Fibroblast of pulmonary artery (primary cell): ENCODE measurements at regions not wholly inside any gene's neighbourhood (a gene's known extent, or its start where the extent isn't known, plus 50 kb on each side); places are given as distances from the start of the nearest gene placed in this dataset.

Source experiments
- DNase-seq: peaks from one replicate; pipeline ENCODE4 v3.0.0-alpha.2; 2010; ENCODE audit warnings: low read depth
- H3K4me3 ChIP-seq: replicated peaks from 2 replicates; pipeline ENCODE4 v1.5.1; 2011; ENCODE audit warnings: low read depth, mild to moderate bottlenecking, control low read depth, low read length, moderate library complexity
- CTCF ChIP-seq: IDR thresholded peaks from 2 replicates; pipeline ENCODE4 v1.5.1; 2011; ENCODE audit warnings: mild to moderate bottlenecking, control low read depth, low read length, inconsistent platforms; ENCODE audit errors: missing control alignments

DNA sequence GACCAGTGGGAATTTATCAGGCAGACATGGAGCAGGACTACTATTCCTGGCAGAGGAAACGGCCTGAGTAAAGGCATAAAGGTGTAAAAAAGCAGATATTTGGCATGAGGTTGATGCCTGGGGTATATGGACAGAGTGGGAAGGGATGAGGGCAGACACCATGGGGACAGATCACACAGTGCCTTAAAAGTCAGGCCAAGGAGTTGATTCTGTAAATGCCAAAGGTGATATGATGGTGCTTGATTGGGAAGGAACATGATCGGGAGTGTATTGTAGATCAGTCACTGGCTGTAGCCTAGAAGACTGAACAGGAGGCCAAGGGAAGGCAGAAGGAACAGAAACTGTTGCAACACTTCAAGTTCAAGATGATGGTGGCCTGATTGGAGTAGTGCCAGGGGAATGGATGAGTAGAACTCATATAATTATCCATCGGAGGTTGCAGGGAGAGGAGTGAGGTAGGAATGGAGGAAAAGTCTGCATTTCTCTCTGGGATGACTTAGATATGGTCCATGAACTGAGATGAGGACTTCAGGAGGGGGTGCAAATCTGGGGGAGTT lies 594.3 kb upstream of the KLF4 start:
- H3K4me3 ChIP-seq = no peak overlapping the region
- no peak for DNase-seq
- no peak for TF ChIP-seq CTCF

DNA sequence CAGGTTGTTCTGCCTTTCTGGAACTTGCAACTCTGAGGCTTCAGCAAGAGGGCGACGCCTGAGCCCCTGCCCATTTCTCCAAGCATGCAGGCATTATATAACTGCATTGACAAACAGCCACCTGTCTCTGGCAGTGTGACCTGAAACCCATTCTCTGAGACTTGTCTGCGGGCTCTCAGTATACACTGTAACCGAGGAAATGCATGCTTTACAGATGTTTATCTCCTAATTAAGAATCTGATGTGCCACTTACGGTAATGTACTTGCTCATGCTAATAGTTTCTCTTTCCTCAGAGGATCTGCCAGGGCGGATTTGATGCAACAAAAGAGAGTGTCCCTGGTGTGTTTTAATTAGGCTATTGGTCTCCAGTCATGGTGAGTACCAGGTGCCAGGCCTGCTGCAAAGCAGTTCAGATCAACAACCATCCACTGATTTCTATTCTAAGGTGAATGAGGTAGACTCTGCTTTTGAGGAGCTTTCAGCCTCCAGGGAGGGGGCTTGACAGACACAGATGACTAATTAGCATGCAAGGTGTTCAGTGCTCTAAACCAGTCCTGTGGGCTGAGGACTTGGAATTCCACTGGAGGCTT lies 593.7 kb upstream of the KLF4 start:
- no peak for TF ChIP-seq CTCF
- DNase-seq = no peak
- no peak overlapping the region for H3K4me3 ChIP-seq

GRCh38 chr9:108081112-108081511 lies 591.5 kb upstream of the KLF4 start:
- DNase-seq = no peak
- no peak overlapping the region for H3K4me3 ChIP-seq
- no peak for TF ChIP-seq CTCF

DNA sequence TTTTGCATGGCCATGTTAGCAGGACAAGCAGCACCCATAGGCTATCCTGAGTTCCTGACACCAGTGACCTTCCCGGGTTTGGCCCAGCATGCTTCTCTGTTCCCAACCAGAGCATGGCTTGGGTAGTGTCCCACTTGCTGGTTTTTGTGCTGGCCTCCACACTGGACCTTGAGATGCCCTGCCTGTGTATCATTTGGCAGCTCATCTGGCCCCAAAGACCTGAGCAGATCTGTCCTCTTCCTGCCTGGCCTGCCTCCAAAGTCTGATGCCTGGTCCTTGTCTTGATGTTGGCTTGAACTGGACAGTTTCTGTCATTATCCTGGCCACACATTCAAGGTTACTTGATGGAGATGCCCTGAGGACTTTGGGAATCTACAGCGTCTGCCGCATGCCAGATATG lies 590.7 kb upstream of the KLF4 start:
- H3K4me3 ChIP-seq = no peak overlapping the region
- no peak for TF ChIP-seq CTCF
- no peak for DNase-seq

GRCh38 chr9:108078811-108079210 lies 589.2 kb upstream of the KLF4 start:
- TF ChIP-seq CTCF = no peak
- DNase-seq = no peak
- H3K4me3 ChIP-seq = no peak overlapping the region

- no peak for TF ChIP-seq CTCF
- DNase-seq = no peak
- H3K4me3 ChIP-seq = no peak overlapping the region
These were observed 588.8 kb upstream of the KLF4 start for GRCh38 chr9:108078375-108078774.

DNA sequence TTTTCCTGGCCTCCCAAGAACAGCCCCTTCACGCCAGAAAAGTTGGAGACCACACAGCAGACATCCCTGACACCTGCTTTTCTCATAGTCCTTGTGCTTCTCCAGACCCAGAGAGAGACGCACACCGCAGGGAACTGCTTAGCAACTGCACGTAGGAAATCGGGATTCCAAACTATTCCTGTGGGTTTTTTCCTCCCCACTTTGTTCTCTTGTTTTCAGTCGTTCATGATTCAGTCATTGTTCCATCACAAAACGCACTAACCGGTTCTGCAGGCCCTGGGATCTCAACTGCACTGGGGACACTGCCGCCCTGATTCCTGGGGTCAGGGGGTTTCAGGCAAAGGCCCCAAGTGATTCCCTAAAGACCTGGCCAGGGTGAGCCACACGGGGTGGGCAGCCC lies 588.0 kb upstream of the KLF4 start:
- no peak for DNase-seq
- H3K4me3 ChIP-seq = no peak overlapping the region
- TF ChIP-seq CTCF = no peak
